GM19239 (cell line): ENCODE measurements at regions not wholly inside any gene's neighbourhood (a gene's known extent, or its start where the extent isn't known, plus 50 kb on each side); places are given as distances from the start of the nearest gene placed in this dataset.

Experiments
- DNase-seq: peaks from one replicate; pipeline ENCODE4 v3.0.0; 2011; ENCODE audit warnings: low spot score; ENCODE audit not compliant: insufficient read length
- FAIRE-seq: peaks from 2 replicates; lab custom pipeline; 2011; peaks lifted over from hg19 to GRCh38; lab: Jason Lieb, UNC

- no peak for FAIRE-seq
- DNase-seq: no peak
Measured at GRCh38 chr4:188495169-188495568, 355.9 kb downstream of the TRIML1 start.

GRCh38 chr4:188511431-188511830 lies 372.2 kb downstream of the TRIML1 start:
- FAIRE-seq: no peak
- DNase-seq: no peak

- DNase-seq (no peak), FAIRE-seq (no peak)
Measured at GRCh38 chr4:188532751-188533150, 393.5 kb downstream of the TRIML1 start.

GRCh38 chr4:188534297-188534696 lies 395.1 kb downstream of the TRIML1 start:
- no peak for DNase-seq
- no peak for FAIRE-seq

DNA sequence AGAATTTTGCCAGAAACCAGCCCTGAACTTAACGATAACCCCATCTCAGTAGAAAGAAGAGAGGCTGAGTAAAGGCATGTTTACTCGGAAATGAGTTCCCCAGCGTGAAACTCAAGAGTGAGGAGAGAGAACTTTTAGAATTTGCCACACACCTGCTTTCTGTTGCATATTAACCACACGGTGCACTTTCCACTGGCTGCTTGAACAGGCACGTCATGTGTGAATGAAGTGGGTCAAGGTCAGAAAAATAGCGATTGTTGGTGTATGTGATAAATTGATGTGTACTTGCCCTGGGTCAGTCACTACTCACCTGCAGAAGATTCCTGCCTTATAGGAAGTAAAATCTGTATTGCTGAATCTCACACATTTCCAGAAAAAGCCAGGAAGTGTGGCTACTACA lies 395.7 kb downstream of the TRIML1 start:
- DNase-seq (no peak), FAIRE-seq (no peak)

DNA sequence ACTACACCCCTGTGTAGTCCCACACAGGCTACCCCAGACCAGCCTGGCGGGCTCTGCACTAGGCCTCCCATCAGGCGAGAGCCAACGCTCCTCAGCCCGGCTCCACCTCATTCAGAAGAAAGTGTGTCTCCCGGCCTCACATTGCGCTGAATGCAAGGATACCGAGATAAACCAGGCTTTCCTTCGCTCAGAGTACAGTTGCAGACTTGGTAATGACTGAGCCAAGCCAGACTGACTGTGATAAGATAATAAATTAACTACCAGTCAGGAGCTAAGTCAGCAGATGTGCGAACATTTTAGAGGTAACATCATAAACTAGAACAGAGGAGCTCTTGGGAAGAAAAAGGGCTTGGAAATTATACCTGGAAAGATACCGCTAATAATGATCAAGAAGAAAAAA lies 397.6 kb downstream of the TRIML1 start:
- DNase-seq (no peak), FAIRE-seq (no peak)

DNA sequence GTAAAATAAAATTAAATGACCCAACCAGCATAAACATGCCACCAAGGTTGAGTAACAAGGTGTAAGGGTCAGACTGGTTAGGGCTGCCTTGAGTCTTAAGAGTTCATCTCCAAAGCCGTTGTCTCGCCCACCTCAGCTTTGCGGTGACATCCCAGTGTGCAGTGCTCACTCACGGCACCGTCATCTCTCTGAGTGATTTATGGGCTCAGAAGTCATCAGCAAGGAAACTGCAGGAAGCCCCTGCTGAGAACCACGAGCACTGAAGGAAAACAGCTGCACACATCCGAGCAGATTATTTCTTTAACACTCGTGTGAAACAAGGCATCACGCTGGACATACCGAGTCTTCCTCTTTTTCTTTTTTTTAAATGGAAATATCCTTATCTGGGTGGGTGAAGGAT lies 411.1 kb downstream of the TRIML1 start:
- FAIRE-seq: no peak
- DNase-seq: no peak

- DNase-seq: no peak
- FAIRE-seq: no peak
Measured at GRCh38 chr4:188551156-188551555, 411.9 kb downstream of the TRIML1 start.

DNA sequence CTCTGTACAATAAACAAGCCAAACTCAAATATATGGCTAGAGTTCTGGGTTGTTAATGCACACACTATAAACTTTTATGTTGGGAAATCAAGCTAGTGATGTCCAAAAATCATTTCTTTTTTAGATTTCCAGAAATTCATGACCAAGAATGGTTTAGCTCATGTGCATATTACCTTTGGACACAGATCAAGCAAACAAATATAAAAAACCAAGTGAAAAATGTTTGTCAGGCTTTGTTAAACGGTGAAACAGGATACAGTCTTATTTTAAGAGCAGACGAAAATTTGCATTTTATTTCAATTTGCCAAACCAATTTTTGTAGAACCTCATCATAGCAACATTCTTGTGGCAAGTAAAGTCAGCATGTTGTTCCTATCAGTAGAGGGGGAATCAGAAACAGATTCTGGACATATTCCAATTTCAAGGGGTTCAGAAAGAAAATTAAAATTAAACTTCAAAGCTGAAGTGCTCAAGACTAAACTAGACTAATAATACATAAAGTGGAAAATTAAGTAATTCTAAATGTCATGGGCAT lies 413.6 kb downstream of the TRIML1 start:
- DNase-seq: no peak
- FAIRE-seq: no peak

- FAIRE-seq (no peak), DNase-seq (no peak)
Measured at GRCh38 chr4:188554413-188554812, 415.2 kb downstream of the TRIML1 start.

DNA sequence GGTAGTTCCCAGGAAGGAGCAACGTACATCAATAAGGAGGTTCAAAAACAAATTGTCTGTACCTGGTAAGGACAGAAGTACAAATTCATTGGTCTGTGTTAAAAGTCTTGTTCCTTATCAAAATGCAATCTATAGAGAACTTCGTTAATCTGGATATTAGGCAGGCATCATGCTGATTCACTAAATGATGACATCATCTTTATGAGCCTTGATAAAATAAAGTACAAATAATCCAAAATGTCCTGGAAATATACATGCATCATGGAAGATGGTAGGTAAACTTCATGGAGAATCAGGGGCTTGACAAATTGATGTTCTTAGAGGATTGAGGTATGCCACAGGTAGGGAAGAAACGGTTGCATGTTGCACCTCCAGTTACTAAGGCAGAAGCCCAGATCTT lies 433.9 kb downstream of the TRIML1 start:
- no peak for DNase-seq
- no peak for FAIRE-seq

GRCh38 chr4:188578657-188579056 lies 439.4 kb downstream of the TRIML1 start:
- DNase-seq: no peak
- FAIRE-seq: no peak

- FAIRE-seq: no peak
- DNase-seq: no peak
Measured at GRCh38 chr4:188596021-188596420, 456.8 kb downstream of the TRIML1 start.

- FAIRE-seq: no peak
Measured at GRCh38 chr4:188603646-188604045, 464.4 kb downstream of the TRIML1 start.

GRCh38 chr4:188606635-188607034 lies 467.4 kb downstream of the TRIML1 start:
- no peak for DNase-seq
- no peak for FAIRE-seq

More at GRCh38 chr4:188603646-188604045, 464.4 kb downstream of the TRIML1 start:
- no peak for DNase-seq

DNA sequence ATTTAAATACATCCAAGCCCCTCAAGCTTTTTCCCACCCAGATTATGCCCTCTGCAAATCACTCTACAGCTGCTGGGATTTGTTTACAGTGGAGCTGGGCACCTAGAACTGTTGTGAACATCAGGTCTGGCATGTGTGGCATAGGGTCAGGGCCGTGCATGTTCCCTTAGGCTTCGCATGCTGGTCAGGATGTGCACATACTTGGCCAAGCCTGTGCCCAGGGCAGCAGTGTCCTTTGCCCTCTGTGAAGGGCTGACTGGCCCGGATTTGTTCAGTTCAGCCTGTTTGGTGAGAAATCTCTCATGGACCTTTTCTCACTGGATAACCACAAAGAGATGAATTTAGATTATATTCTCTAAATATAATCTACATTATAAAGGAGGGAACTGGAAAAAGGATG lies 471.9 kb downstream of the TRIML1 start:
- FAIRE-seq (no peak), DNase-seq (no peak)

DNA sequence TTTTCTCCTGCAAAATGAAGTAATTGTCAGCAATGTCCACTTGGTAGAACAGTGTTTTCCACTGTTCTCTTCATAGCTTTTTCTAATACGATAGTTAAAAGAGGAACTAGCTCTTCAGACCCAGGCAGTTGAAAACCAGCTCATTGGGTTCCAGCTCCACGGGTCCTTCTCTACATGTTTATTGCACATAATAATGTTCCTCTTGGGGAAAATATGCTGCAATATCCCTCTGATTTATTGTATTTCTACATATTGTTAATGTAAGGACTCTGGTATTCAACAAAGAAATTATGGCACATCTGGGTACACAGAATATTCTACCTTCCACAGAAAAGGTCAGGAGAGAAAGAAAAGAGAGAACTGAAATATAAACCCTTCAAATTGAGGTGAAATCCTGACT lies 473.4 kb downstream of the TRIML1 start:
- no peak for FAIRE-seq
- DNase-seq: no peak

DNA sequence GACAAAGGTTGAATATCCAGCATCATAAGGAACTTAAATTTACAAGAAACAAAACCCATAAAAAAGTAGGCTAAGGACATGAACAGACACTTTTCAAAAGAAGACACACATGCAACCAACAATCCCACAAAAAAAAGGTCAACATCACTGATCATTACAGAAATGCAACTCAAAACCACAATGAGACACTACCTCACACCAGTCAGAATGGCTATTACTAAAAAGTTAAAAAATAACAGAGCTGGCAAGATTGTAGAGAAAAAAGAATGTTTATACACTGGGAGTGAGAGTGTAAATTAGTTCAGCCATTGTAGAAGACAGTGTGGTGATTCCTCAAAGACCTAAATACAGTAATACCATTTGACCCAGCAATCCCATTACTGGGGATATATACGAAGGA lies 474.7 kb downstream of the TRIML1 start:
- DNase-seq: no peak
- FAIRE-seq: no peak

DNA sequence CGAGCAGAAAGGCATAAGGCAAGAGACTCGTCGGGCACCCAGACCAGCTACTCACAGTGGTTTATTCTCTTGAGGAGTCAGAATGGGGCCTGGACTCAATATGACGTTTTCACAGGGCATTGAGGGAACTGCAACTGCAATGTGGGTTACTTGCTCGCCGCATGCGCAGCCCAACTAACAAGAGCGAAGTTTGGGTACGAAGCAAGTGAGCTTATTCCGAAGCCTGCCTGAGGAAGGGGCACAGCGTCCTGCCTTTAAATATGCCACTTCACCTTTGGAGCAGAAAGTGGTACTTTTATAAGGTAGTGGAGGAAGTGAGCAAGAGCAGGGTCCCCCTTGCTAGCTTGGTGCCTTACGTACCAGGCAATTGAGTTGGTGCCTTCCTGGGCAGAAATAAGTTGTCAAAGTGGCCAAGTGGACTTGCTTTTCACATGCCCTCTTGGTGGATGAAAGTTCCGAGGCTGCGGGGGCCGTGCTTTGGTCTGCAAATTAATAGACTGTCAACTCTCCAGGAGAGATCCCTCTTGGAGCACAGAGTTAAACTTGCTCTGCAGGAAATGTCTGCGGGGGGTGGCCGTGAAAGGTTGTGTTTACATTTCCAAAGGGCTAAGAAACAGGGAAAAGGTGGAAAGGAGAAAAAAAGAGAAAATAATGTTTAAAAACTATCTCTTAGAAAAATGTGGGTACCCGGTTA lies 480.4 kb downstream of the TRIML1 start:
- no peak for FAIRE-seq
- no peak for DNase-seq

- FAIRE-seq: no peak
- no peak for DNase-seq
Measured at GRCh38 chr4:188620608-188621007, 481.4 kb downstream of the TRIML1 start.

- DNase-seq (no peak), FAIRE-seq (no peak)
Measured at GRCh38 chr4:188623314-188623854, 484.1 kb downstream of the TRIML1 start.

GRCh38 chr4:188624370-188624769 lies 485.1 kb downstream of the TRIML1 start:
- FAIRE-seq (no peak), DNase-seq (no peak)
